OCI-LY7 (cell line): ENCODE measurements at regions not wholly inside any gene's neighbourhood (a gene's known extent, or its start where the extent isn't known, plus 50 kb on each side); places are given as distances from the start of the nearest gene placed in this dataset.

Experiments used
- CTCF ChIP-seq: fragments of 200-600 bp; sonication (generic); conservative IDR thresholded peaks from 2 replicates; pipeline ENCODE4 v1.5.1; 2014; ENCODE audit warnings: mild to moderate bottlenecking, antibody characterized with exemption, low read length, moderate library complexity, mixed read lengths
- EZH2phosphoT487 ChIP-seq: fragments of 200-600 bp; sonication (generic); IDR thresholded peaks from 2 replicates; pipeline ENCODE4 v1.6.1; 2018; ENCODE audit warnings: low read depth, borderline replicate concordance, mild to moderate bottlenecking, mixed run types, antibody characterized with exemption, low read length, moderate library complexity, mixed read lengths

- TF ChIP-seq CTCF (no peak), EZH2phosphoT487 (no peak)
Observed at GRCh38 chrX:124263743-124264142, 68.7 kb upstream of the TEX13D start.
